CD4-positive, alpha-beta T cell treated with Interleukin-12 subunit alpha and Interleukin-12 subunit beta, for 1 hour (primary cell): ENCODE measurements at regions not wholly inside any gene's neighbourhood (a gene's known extent, or its start where the extent isn't known, plus 50 kb on each side); places are given as distances from the start of the nearest gene placed in this dataset.

Experiments used
- DNase-seq: peaks from one replicate; pipeline ENCODE4 v3.0.0-alpha.2; 2020

DNA sequence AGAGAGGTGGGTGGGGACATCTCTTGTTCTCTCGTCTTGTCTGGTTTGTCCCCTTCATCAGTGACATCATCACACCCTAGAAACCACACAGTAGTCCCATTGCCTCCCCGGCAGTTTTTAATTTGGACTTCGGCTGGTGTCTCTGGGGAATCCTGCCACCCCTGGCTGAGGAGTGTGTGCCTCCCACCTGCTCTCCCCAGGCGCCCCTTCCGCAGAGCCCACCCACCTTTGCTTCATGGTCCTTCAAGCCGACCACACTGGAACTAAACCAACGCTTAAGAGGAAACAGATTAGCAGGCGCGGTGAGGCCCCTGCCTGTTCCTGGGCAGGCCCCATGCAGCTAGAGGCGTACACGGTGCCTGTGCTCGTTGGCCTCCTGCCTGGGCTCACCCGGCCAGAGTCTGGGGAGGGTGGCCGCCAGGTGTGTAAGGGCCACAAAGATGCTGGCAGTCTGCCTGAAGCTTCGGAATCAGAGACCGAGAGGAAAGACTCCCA is 107.6 kb upstream of the SPRY4 start:
- peak; percentile 46 for DNase-seq

DNA sequence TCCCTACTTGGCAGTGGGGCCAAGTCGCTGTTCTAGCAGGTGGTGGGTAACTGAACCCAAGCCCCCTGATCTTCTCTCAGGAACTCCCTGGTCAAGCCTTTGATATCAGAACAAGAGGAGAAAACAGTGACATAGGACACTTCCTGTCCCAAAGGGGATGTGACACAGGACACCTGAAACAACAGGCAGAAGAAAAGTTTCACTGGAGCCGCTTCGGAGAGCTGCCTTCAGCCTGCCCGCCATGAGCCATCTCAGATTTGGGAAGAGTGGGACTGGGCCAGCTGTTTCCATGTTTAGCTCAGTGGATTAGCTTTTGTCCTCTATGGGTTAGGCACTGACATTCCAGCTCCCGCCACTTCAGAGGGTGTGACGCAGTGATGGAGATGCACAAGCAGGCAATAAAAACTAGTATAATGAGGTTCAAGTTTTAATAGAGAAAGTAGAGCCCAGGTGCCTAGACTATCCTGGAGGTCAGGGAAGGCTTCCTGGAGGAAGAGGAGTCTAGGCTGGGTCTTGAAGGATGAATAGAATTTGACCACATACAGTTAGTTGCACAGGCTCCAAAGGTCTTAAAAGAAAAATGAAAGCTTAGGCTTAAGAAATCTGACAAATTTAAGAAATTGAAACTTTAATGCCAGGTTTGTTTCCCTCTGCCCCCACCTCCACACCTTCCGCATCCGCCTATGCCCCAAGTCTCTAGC is 104.1 kb upstream of the SPRY4 start:
- DNase-seq, result no peak

DNA sequence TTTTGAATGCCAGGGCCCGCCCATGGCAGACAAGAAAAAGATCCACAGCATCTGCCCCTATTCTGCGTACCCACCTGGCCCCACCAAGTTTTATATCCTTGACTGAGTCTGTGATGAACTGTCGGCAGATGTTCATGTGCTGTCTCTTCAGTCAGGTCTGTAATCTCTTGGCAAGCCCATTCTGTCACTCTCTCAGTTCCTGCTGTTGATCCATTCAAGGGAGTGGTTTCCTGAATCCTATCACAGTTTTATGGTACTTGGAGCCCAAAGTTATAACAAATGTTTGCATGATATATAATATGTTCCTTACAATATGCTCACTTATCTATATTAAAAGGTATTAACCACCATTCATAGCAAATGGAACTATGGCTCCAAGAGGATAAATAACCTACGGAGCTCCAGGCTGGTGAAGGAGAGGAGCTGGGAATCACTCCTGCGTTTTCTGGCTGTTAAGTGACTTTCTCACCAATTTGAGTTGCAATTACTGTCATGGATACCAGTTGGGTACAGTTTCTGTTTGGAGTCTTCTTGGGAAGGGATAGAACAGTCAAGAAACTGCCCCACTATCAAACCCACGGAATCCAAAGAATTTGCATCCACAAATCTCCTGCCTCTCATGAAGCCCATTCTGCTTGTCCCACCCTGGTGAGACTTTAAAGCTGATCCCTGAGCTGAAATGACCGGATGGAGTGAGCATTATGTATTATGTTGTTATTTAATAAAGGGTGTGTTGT is 103.4 kb upstream of the SPRY4 start:
- no peak for DNase-seq

DNA sequence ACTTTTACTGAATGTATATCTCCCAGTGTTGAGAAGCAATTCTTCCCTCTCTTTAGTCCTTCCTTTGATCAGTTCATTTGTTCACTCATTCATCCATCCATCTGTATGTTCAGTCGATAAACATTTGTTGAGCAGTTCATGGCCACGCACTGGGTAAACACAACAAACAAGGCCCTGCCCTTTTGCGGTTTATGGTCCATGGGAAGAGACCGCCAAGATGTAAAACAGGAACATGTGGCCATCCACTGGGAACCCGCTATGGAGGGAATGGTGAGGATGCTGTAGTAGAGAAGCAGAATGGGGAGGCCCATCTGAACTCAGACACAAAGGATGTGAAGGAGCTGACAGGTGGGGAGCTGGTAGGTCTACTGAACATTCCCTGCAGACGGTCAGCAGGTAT is 102.7 kb upstream of the SPRY4 start:
- DNase-seq, result no peak

DNA sequence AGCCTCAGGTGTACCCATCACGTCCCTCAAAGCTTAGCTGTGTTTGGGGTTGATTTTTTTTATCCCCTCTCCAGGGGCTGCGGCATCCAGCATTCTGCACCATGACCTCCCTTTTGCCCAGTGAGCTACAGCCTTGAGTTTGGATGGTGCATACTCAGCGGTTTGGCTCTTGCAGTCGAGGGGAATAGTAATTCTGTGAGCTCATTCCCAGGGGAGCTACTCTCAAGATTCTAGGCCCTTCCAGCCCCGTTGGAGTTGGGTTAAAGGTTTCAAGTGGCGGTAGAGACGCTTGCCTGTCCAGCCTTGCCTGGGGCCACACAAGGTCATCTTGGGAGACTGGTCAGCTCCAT is 102.2 kb upstream of the SPRY4 start:
- DNase-seq, result no peak

DNA sequence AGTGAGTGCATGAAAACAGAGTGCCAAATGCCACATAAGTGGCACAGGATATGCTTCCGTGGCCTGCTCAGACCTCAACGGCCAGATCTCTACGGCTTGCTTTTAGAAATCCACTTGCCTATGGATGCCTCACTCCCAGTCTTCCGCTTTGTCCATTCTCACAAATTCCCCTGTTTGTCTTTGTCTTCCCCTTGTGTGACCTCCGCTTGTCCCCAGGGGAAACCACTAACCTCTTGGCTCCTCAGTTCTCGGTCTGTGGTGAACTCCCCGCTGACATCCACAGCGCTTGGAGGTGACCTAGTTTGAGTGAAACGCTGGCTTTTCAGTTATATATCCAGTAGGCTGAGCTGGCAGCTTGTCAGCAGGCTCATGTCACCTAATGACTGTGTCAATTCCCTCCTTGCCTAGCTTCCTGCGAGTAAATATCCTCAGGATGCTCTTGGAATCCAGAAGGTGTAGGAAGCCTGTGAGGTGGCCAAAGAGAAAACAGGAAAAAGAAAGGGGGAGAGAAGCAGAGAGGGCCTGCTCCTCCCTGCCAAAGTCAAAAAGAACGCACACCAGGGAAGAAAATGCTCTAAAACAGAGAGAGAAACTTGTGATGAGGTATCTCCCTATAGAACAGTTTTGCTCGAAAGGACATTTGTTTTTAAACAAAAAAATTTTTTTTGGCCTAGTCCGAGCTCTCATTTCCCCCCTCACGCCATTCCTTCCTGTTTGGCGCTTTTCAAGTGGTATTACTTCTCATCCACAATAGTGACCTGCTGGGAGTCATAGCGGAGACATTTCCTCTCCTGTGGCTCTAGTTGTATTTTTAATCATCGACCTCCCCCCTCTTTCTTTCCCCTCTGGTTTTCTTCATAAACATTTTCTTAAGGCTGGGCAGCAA is 101.6 kb upstream of the SPRY4 start:
- peak; percentile 57 for DNase-seq

DNA sequence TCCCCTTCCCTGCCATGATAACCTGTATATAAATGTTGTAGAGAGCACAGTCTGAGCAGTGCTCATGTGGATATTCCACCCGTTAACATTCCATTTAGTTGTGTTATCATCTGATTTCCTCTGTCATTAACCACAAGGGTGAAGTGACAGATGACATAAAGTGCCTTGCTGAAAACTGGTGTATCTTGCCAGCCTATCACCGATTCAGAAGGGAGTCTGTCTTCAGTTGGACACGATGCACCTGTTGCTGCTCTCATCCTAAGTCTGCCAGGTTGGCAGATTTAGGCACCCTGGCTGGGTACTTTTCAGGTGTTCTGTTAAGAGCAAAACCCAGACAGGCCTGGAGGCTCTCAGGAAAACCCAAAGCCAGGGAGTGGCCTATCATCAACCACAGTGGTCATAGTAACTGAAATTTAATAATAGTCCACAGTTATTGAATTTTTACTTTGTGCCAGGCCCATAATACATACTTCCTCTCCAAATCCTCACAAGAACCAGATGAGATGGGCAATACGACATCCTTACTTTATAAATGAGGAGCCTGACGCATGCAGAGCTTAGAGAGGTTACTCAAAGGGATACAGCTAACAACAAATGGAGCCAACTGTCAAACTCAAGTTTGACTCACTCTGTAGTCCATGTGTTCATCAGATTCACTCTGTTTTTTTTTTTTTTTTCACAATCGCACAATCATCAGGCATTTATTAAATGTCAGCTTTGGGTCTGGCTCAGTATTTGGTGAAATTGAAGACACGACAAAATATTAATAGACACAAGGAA is 100.7 kb upstream of the SPRY4 start:
- DNase-seq, result no peak

DNA sequence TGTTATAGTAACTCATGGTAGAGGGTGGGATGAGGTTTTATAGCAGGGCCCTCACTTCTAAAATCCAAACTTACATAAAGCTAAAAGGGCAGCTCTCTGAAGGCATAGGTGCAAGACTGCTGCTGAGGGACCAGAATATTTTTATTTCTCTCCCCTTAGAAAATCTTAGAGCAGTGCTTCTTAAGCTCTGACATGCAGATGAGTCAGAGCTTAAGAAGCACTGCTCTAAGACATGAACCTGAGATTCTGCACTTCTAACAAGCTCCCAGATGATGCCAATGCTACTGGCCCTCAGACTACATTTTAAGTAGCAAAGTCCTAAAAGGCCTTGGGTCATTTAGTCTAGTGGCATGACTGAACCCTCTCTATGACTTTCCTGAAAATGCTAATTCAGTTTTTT is 97.6 kb upstream of the SPRY4 start:
- DNase-seq, result no peak

DNA sequence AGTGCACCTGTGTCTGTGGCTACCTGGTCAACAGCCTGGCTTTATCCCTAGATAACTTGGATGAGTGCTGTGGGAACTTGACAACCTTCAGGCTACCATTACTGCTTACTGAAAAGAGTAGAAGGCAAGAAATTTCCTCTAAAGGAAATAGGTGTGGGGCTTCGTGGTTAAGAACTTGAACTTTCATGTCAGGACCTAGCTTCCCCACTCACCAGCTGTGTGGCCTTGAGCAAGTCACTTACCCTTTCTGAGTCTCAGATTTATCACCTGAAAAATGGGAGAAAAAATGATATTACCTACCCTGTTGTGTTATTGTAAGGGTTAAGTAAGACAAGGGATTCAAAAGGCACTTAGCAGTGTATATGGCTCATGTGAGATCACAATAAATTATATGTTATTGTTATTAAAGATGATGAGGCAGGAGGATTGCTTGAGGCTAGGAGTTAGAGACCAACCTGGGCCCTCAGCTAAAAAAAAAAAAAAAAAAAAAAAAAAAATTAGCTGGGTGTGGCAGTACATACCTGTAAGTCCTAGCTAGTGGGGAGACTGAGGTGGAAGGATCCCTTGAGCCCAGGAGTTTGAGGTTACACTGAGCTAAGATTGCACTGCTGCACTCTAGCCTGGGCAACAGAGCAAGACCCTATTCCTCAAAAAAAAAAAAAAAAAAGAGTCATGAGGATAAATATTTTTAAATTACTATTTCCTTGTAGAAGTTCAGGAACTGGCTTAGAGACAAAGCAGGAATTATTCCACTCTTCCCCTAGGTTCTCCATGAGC is 97.0 kb upstream of the SPRY4 start:
- DNase-seq, result no peak

DNA sequence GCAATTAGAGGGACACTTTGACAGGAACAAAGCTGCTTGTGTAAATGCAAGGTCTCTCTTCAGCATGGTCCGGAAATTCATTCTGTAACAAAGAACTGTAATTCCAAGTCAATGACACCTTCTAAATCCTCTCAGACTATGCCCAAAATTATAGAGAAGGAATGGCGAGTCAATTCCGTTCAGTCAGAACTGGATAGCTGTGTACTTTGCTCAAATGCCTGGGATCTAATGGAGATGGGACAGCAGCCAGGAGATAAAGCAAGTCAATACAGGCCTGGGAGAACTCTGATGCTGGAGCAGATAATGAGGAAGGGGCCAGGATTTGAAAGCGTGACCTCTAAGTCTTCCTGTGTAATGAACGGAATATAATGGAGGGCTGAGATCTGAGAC is 96.4 kb upstream of the SPRY4 start:
- DNase-seq, result no peak

DNA sequence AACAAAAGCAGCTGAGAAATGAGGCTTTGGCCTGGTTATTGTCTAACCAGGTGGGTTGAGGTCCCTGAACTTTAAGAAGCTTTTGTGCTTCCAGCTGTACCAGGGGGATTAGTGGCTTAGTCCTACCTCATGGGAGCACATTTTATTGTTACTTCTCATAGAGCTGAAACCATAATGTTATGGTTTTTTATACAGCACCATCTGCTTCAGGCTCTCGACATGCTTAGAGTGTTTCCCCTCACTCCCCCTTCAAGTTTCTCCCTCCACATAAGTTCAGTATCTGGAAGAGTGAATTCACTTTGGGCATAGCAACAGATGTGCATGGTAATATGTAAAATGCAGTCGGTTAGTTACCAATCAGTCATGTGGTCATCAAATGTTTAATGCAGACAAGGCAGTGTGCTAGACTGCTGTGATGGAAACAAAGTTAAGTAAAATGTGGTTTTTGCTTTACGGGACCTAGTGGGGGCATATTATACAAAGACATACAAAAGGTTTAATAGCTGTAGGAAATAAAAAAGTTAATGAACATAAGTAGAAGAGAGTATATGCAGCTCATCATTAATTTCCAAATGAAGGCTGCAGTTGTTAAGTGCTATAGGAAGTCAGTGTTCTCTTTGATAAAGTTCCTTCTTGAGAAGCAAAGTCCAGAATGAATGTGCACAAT is 95.9 kb upstream of the SPRY4 start:
- no peak for DNase-seq

DNA sequence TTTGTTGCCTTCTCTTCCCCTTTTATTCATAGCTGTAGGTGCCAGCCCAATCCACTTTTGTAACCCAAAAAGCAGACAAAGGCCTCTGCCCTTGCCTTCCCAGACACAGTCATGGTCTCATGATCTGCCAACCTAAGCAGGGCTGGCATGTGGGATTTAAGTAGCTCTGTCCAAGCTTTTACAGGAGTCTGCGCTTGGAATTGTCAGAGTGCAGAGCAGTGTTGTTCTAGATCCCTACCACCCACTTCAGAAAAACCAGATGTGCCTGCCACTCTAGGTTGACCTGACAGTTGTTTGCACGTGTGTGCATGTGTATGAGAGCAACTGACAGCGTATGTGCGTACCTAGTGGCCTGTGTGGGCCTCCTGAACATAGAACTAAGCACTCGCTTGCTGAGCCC is 87.8 kb upstream of the SPRY4 start:
- no peak for DNase-seq

DNA sequence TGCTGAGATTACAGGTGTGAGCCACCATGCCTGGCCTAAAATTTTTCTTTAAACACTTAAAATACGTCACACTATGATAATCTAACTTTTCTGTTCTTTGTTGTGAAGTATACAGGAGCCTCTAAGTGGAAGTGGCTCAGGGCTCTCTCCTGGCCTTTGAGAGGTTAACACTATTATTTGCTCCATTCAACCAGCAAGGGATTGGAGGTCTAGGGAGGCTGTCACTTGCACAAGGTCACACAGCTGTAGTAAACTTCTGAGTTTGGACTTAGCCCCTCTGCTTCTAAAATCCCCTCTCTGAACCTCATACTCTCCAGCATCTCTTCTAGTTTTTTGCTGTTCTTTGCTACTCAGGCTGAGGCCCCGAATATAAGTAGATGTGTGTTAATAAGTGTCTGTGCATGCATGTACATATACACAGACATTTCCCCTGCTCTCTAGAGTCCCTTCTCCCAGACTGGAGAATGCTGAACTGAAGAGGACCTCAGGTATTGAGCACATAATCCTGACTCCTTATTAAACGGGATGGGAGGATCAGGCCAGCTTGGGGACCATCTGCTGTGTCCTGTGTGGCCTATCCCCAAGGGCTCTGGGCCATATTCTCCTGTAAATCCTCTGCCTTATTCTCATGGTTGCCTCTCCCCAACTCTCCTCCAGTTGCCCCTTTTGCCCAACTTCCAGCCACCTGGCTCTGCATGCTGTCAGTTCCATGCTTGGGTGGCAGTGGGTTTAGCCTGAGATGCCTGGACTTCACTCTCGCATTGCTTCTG is 87.0 kb upstream of the SPRY4 start:
- DNase-seq, result no peak

DNA sequence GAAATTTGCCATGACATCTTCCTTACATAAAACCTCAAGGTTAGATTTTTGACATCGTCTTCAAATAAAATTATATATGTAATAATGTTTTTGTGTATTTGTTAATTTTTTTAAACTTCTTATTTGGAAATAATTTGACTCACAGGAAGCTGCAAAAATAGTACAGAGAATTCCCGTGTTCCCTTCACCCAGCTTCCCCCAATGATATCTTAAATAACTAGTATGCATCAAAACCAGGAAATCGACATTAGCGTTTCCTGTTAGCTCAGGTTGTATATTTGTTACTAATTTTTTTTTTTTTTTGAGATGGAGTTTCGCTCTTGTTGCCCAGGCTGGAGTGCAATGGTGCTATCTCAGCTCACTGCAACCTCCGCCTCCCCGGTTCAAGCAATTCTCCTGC is 86.3 kb upstream of the SPRY4 start:
- no peak for DNase-seq

DNA sequence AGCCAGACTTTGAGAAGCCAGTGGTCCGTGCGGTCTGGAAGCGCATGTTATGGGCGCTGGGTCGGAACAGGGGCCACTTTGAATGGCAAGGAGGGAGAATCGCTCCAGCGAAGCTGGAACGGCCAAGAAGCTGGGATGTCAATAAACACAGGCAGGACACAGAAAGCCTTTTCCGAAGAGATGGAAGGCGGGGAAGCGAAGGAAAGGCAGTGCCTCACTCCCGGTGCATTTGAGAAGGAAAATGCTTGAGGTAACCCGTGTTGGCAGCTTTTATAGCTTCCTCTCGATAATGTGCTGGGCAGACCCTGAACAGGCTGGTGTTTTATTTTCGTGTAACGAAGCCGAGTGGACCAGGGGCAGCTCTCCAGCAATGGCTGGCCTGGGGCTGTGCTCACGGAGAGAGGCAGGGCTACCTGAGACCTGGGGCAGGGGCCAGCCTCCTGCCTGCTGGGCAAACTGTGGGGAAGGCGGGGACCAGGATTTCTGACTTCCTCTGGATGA is 84.2 kb upstream of the SPRY4 start:
- no peak for DNase-seq

DNA sequence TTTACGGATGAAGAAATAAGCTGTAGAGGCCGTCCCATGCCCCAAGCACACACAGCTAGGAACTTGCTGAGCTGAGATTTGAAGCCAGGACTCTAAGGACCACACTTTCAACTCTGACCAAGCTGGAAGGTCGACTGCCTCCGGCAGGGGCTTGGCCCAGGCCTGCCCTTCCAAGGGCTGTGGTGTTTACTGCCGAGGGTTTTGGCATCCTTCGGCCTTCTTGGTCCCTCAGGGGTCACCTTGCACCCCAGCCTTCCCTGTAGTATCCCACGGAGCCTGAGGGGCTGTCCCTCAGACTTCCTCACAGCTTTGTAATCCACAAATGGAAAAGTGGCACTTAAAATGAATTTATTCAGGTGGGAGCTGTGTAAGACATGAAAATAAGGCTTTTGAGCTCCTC is 83.7 kb upstream of the SPRY4 start:
- DNase-seq, result no peak

DNA sequence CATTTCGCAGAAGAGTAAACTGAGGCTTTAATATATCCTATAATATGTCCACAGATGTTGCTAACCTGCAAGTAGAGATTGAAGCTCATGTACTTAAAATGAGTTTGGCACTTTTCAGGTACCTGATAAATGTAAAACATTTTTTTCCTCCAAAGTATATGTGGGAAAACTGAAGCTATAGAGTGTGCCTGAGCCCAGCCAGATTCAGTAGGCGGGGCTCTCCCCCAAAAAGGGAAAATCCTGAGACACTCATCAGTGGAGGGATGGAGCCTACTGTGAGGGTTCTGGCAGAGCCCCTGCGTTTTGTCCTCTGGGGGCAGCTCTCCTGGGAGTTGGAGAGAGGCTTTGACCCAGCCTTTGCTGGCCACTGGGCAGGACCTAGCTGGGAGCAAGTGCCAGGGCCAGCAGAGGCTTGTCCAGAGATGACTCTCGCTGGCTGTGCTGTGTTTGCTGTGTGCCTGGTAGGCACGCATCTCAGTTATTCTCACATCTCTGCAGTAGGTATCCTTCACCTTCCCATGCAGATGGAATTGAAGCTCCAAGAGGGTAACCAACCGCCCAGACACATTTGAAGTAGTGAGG is 81.1 kb upstream of the SPRY4 start:
- DNase-seq, result no peak

DNA sequence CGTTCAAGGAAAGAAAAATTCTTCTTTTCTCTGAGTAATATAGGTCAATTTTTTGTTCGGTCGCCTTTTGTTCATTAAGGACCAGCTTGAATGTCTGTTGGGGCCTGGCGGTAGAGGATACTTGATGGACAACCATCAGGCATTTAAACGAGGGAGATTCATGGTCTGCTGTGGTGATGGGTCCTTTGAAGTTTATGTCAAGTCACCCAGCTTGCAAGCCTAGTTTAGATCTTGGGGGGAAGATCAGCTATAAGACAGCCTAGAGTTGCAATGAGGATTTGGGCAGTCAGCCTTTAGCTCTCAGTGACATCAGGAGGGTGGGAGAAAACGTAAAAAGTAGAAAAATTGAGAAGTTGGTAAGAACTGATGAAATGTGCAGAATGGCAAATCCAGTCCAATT is 80.2 kb upstream of the SPRY4 start:
- no peak for DNase-seq

DNA sequence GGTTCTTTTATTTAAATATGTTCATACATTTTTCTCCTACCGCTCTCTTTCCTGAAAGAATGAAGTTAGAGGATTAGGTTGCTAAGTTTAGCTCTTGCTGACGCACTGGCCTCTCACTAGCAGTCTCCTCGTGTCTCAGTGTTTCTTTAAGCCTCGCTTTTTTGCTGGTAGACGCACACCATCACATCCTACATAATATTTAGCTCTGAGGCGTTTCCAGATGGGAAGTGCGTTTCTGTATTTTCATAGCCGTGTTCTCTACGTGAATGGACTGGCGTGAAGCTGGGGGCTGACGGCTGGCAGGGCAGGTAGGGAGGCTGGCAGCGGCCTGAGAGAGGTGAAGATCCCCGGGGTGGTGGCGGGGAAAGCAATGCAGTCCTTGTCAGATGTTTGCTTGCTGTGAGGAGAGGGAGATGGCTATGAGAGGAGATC is 79.2 kb upstream of the SPRY4 start:
- no peak for DNase-seq

DNA sequence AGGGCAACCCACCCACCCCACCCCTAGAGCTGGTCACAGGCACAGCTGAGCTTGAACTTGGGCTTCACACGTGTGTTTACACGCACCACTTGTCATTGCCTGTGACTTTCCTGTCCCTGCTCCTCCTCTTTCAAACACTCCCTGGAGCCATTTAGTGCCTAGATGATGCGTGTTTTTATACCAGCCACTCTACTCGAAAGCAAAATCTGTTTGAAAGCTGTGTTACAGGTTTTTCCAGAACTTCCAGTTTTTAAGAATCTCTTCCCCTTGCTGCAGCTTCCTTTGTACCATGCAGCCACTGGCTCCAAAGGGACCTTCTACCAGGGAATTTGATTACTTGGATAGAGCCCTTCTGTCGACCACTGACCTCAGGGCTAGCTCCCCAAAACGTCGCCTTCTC is 78.8 kb upstream of the SPRY4 start:
- DNase-seq, result no peak
